NCI-H69 (cell line): ENCODE measurements at regions not wholly inside any gene's neighbourhood (a gene's known extent, or its start where the extent isn't known, plus 50 kb on each side); places are given as distances from the start of the nearest gene placed in this dataset.
A peak's percentile ranks its signal among the peaks of the same experiment; 100 is the strongest.

Experiments used
- DNase-seq: peaks from one replicate; lab custom pipeline; 2025; lab: John Stamatoyannopoulos, UW

DNA sequence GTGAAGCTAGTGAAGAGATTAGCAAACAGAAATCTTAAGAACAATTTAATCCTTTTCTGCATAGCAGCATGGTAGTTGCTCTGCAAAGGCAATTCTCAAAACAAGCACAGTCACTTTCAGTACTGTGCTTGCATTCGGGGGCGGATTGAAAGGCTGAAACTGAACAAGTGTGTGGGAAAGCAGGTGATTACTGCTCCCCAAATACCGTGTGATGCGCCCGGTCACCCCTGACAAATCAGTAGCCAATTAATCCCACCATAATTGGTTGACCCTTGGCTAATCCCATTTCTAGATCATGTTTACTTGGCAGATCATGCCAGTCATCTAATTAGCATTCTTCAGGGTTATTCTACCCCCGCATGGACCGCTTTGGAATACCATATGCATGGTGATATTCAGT, 76.5 kb upstream of the ADRB1 start:
- peak; percentile 1 for DNase-seq

DNA sequence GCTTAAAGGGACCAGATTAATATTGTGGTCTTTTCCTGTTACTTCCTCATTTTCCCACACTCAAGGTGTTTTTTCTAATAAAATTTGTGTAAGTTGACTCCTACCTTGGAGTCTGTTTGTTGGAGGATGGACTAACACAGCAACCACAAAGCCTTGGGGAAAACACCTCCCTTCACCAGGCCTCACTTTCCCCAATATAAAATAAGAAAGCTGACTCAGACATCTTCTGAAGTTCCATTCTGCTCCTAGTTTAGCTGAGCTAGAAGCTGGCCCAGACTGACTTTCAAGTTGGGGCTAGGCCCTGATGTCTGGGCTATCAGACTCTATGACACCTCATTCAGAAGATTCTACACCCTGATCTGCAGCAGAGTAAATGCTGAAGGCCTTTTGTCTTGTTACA, 73.0 kb upstream of the ADRB1 start:
- no peak for DNase-seq

DNA sequence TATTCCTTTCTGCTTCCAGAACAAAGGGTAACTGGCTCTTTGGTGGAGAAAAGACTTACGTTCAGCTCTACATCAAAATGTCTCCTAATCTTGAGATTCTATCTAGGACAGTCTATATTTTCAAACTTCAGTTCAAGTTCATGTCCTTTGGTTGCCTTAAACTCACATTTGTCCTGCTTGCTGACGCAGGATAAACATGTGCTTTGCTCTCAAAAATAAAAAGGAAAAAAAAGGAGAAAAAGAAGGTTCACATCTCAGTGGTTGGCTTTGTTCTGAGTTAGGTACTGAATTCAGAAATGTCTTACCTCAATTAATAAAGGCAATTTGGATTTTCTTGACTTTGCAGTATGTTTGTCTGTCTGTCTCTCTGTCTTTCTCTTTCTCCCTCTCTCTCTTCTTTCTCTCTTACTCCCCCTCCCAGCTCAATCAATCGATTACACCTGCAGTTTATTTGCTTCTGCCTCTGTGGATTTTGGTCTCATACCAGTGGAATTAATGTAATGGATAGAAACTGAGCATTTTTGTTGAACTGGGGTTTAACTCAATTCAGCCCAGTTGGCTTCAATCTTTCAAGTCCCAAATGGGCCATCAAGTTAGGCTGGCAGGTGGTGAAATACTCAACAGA, 72.2 kb upstream of the ADRB1 start:
- no peak for DNase-seq

- DNase-seq, result no peak
These were observed 66.5 kb upstream of the ADRB1 start for GRCh38 chr10:113977174-113977573.

DNA sequence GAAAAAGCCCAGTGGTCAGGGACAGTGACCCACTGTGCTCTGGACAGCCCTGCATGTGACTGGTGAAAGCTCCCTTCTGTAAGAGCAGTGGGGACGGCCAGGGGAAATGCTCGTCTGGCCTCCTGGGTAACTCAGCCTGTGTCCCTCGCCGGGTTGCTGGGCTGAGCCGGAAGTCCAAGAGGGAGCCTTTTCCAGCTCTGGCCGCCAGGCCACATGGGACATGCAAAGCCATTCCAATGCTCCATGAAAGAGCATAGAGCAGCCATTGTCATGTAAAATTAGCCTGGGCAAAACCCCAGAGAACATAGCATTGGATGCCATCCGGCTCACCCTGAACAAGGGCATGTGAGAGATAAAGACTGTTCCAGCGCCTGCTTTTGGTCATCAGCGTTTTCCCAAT, 64.9 kb upstream of the ADRB1 start:
- no peak for DNase-seq

GRCh38 chr10:113979409-113979808, 64.3 kb upstream of the ADRB1 start:
- no peak for DNase-seq

GRCh38 chr10:113980408-113981087, 63.1 kb upstream of the ADRB1 start:
- DNase-seq, result peak; percentile 10

GRCh38 chr10:113982296-113982695, 61.4 kb upstream of the ADRB1 start:
- no peak for DNase-seq

- DNase-seq, result no peak
These were observed 60.9 kb upstream of the ADRB1 start for GRCh38 chr10:113982769-113983168.

- DNase-seq, result no peak
These were observed 60.1 kb upstream of the ADRB1 start for GRCh38 chr10:113983552-113983951.

DNA sequence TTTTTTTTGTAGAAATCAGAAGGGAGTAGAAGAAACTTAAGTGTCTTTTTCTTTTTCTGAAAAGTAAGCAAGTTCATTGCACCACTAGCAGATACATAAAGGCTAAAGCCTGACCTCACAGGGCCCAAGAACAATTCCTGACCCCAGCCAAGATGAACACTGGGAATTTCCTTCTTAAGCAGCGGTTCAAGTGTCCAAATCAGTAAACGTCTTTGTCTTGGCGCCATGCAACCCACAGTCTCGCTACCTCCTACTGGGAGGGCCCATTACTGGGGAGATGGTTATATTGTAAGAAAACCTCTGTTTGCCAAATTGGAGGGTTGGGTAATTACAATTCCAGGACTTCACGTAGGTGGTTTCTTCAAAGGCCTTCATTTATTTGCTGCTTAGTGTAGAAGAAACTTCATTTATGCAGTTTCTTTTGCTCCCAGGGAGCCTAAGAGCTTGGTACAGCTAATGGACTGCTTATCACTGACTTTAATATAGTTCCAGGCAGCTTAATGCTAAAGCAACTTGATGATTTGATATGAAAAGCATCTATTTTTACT, 58.3 kb upstream of the ADRB1 start:
- no peak for DNase-seq

GRCh38 chr10:113986316-113986715, 57.4 kb upstream of the ADRB1 start:
- no peak for DNase-seq

DNA sequence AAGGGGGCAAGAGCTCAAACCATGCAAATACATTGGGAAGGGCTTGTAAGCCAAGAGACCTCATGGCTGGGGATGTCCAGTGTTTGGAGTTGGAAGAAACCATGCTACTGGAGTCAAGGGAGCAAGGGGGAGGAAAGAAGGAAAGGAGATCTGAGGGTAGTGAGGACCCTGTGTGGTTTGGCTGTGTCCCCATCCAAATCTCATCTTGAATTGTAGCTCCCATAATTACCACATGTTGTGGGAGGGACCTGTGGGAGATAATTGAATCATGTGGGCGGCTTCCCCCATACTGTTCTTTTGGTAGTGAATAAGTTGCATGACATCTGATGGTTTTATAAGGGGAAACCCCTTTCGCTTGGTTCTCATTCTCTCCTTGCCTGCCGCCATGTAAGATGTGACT, 56.5 kb upstream of the ADRB1 start:
- DNase-seq, result peak; percentile 22

DNA sequence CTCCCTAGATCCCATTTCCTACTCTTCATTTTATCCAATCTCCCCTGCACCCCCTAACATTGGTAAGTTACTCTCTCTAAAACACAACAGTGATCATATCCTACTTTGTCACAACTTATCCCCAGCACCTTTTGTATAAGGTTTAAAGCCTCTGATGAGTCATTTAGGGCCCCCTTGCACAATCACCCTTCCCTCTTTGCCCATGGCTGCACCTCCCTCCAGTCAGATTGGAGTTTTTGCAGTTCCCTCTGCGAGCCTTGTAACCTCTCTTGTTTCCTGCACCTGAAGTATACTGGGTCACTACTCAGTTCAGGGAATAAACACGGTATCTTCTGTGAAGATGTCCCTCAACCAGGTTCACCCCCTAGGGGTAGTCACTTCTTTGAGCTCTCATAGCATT, 55.9 kb upstream of the ADRB1 start:
- no peak for DNase-seq

DNA sequence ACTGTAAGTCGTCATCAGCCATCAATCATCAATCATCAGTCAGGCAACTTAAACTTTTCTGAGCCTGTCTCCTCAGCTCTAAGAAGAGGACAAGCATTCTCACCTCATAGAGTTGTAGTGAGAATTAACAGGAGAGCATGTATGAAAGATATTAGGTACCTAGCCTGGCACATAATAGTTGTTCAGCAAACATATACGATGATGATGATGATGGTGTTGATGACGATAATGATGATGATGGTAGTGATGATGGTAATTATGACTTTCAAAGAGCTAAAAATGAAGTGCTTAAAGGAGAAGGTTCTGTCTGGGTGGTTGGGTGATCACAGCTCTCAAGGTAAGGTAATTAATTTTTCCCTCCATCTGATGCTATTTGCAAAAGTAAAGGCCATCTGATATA, 55.1 kb upstream of the ADRB1 start:
- DNase-seq, result no peak

GRCh38 chr10:113991091-113991860, 52.4 kb upstream of the ADRB1 start:
- no peak for DNase-seq

- DNase-seq, result no peak
These were observed 51.1 kb upstream of the ADRB1 start for GRCh38 chr10:113992471-113993011.

DNA sequence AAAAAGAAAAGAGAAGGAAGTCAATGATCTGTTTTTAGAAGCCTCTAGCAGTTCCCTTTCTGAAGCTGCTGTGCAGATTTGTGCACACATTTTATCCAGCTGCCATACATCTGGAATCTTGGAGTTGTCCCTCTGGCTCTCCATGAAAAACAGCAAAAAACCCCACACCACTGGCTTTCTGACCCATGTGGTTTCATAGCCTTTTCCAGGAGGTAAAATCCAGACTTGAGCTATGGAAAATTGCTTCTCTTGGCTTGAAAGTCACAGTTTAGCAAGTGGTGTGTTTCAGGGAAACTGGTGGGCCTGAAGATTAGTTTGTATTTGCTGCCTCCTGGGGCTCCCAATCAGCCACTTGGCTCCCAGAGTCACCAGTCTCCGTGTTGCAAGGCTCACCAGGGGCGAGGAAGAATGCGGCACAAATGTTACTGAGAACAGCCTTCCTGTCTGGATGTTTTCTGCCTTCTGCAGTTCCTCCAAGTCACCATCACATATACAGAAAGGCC, 50.1 kb upstream of the ADRB1 start:
- DNase-seq, result no peak
